ENCODE measurements at regions not wholly inside any gene's neighbourhood (a gene's known extent, or its start where the extent isn't known, plus 50 kb on each side); places are given as distances from the start of the nearest gene placed in this dataset.

DNA sequence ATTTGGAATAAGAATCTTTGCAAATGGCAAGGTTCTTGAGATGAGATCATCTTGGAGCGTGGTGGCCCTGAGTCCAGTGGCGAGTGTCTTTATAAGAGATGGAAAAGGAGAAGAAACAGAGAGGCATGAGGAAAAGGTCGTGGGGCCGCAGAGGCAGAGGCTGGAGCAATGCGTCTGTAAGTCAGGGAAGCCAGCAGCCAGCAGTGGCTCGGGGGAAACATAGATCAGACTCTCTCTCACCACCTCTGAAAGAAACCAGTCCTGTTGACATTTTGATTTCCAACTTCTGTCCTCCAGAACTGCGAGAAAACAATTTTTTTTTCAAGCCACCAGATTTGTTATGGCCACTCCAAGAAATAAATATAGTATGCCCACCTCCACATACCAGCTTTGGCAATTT, 226.6 kb downstream of the TFAP2C start:
- TF ChIP-seq, protein P1, sequence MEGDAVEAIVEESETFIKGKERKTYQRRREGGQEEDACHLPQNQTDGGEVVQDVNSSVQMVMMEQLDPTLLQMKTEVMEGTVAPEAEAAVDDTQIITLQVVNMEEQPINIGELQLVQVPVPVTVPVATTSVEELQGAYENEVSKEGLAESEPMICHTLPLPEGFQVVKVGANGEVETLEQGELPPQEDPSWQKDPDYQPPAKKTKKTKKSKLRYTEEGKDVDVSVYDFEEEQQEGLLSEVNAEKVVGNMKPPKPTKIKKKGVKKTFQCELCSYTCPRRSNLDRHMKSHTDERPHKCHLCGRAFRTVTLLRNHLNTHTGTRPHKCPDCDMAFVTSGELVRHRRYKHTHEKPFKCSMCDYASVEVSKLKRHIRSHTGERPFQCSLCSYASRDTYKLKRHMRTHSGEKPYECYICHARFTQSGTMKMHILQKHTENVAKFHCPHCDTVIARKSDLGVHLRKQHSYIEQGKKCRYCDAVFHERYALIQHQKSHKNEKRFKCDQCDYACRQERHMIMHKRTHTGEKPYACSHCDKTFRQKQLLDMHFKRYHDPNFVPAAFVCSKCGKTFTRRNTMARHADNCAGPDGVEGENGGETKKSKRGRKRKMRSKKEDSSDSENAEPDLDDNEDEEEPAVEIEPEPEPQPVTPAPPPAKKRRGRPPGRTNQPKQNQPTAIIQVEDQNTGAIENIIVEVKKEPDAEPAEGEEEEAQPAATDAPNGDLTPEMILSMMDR (IDR thresholded peaks at IDR 0.05; ENCODE audit: low read depth, low read length), result no peak
- TF ChIP-seq EZH2phosphoT487 (IDR thresholded peaks at IDR 0.05; ENCODE audit: low read depth), result no peak
